Natural killer cell (primary cell): ENCODE measurements at regions not wholly inside any gene's neighbourhood (a gene's known extent, or its start where the extent isn't known, plus 50 kb on each side); places are given as distances from the start of the nearest gene placed in this dataset.
A peak's percentile ranks its signal among the peaks of the same experiment; 100 is the strongest.

Experiments used
- ATAC-seq, 3 donors: fragments of 150-1000 bp in 2 of 3; fragments of 200-7000 bp in 1 of 3; cut with Tn5 transposase; 1 replicate in 1 of 3; 2 replicates in 2 of 3; pipeline ENCODE4 v1.10.0; 2021; ENCODE audit warnings: mild to moderate bottlenecking in 2 of 3, moderate library complexity in 2 of 3
- DNase-seq, 2 donors: peaks; one replicate each; pipeline versions ENCODE4 v3.0.0 to v3.0.0-alpha.2; 2013 to 2021; ENCODE audit warnings: mixed read lengths in 1 of 2
- H3K27ac ChIP-seq: one replicate; pipeline ENCODE4 v1.5.1; 2013; ENCODE audit warnings: mild to moderate bottlenecking, low read length
- H3K27me3 ChIP-seq: one replicate; pipeline ENCODE4 v1.6.1; 2013; ENCODE audit warnings: low read length; ENCODE audit not compliant: control insufficient read depth, insufficient read depth
- H3K36me3 ChIP-seq: one replicate; pipeline ENCODE4 v1.6.1; 2013; ENCODE audit warnings: low read length; ENCODE audit not compliant: control insufficient read depth, insufficient read depth
- H3K4me1 ChIP-seq: one replicate; pipeline ENCODE4 v1.6.1; 2013; ENCODE audit warnings: low read length; ENCODE audit not compliant: control insufficient read depth, insufficient read depth
- H3K4me3 ChIP-seq: one replicate; pipeline ENCODE4 v1.5.1; 2013; ENCODE audit warnings: low read length
- H3K9me3 ChIP-seq: one replicate; pipeline ENCODE4 v1.6.1; 2013; ENCODE audit warnings: low read length; ENCODE audit not compliant: control insufficient read depth, insufficient read depth
- H3K27ac Mint-ChIP-seq, 2 donors: one replicate each; pipeline ENCODE4 v1.8.0; 2022; ENCODE audit warnings: mild to moderate bottlenecking in 2 of 2, mixed read lengths in 2 of 2, moderate library complexity in 1 of 2
- H3K27me3 Mint-ChIP-seq, 2 donors: one replicate each; pipeline ENCODE4 v1.8.0; 2022; ENCODE audit warnings: low read depth in 2 of 2, mixed read lengths in 2 of 2
- H3K36me3 Mint-ChIP-seq: one replicate; pipeline ENCODE4 v1.8.0; 2022; ENCODE audit warnings: mixed read lengths
- H3K4me1 Mint-ChIP-seq, 2 donors: one replicate each; pipeline ENCODE4 v1.8.0; 2022; ENCODE audit warnings: mixed read lengths in 2 of 2
- H3K4me3 Mint-ChIP-seq: one replicate; pipeline ENCODE4 v1.8.0; 2022; ENCODE audit warnings: mild to moderate bottlenecking, moderate library complexity, mixed read lengths
- H3K9me3 Mint-ChIP-seq, 2 donors: one replicate each; pipeline ENCODE4 v1.8.0; 2022; ENCODE audit warnings: mixed read lengths in 2 of 2
- CTCF ChIP-seq: fragments of 200-600 bp; IDR thresholded peaks from one replicate; pipeline ENCODE4 v1.8.0; 2022; ENCODE audit warnings: antibody characterized with exemption
- WGBS: methylation state at CpG from one replicate; pipeline ENCODE4 v1.1.7; 2013; ENCODE audit warnings: missing lambda C conversion rate; ENCODE audit not compliant: insufficient coverage; 5-methylcytosine and 5-hydroxymethylcytosine counted together
- intact Hi-C: fragments of 100-400 bp; cut with micrococcal nuclease; formaldehyde crosslinking; loops from one replicate; pipeline ENCODE4 v1.14.2; 2022

GRCh38 chr2:241999184-241999583 is 129.7 kb downstream of the RTP5 start:
- WGBS: 89% methylated on average over 16 of the region's 16 CpGs
- Mint-ChIP-seq H3K27me3 (peaks cover 0 to 11% of the 10 kb centered on the region in 2 donors), H3K27ac (no peak overlapping the region), H3K36me3 (no peaks in the 10 kb centered on the region), H3K4me3 (no peak overlapping the region), H3K4me1 (peaks cover 0 to 11% of the 10 kb centered on the region in 2 donors), H3K9me3 (no peaks in the 10 kb centered on the region)
- intact Hi-C loops: no loop called here
- Histone ChIP-seq H3K27ac (no peak overlapping the region), H3K4me1 (no peaks in the 10 kb centered on the region), H3K27me3 (no peaks in the 10 kb centered on the region), H3K9me3 (no peaks in the 10 kb centered on the region), H3K36me3 (no peaks in the 10 kb centered on the region), H3K4me3 (no peak overlapping the region)
- no peak for ATAC-seq
- no peak for DNase-seq
- TF ChIP-seq CTCF: no peak

GRCh38 chr2:242001853-242002252 is 132.3 kb downstream of the RTP5 start:
- H3K27ac ChIP-seq: no peak overlapping the region
- ATAC-seq (peak in 1 of 3 donors; percentile 37), DNase-seq (no peak)
- 90% methylated on average over 7 of the region's 8 CpGs for WGBS
- no peak overlapping the region for H3K27ac Mint-ChIP-seq
- H3K4me1 ChIP-seq: no peaks in the 10 kb centered on the region
- H3K4me1 Mint-ChIP-seq: peaks cover 0 to 11% of the 10 kb centered on the region in 2 donors
- no peak overlapping the region for H3K4me3 Mint-ChIP-seq
- no peak for TF ChIP-seq CTCF
- peaks cover 0 to 16% of the 10 kb centered on the region in 2 donors for H3K27me3 Mint-ChIP-seq
- H3K9me3 Mint-ChIP-seq: no peaks in the 10 kb centered on the region
- intact Hi-C loops: no loop called here
- H3K27me3 ChIP-seq: no peaks in the 10 kb centered on the region
- no peak overlapping the region for H3K4me3 ChIP-seq
- H3K36me3 ChIP-seq: no peaks in the 10 kb centered on the region
- no peaks in the 10 kb centered on the region for H3K36me3 Mint-ChIP-seq
- H3K9me3 ChIP-seq: no peaks in the 10 kb centered on the region

- H3K27me3 ChIP-seq: no peaks in the 10 kb centered on the region
- ATAC-seq (no peak), DNase-seq (peak in 1 of 2 donors; percentile 43)
- H3K9me3 Mint-ChIP-seq: no peaks in the 10 kb centered on the region
- no peak overlapping the region for H3K27ac ChIP-seq
- no peak for TF ChIP-seq CTCF
- no peaks in the 10 kb centered on the region for H3K36me3 ChIP-seq
- H3K27me3 Mint-ChIP-seq: peaks cover 0 to 13% of the 10 kb centered on the region in 2 donors
- H3K27ac Mint-ChIP-seq: no peak overlapping the region
- intact Hi-C loops: no loop called here
- WGBS: 77% methylated on average over 13 of the region's 13 CpGs
- H3K9me3 ChIP-seq: no peaks in the 10 kb centered on the region
- no peaks in the 10 kb centered on the region for H3K36me3 Mint-ChIP-seq
- H3K4me1 ChIP-seq: no peaks in the 10 kb centered on the region
- peaks cover 0 to 11% of the 10 kb centered on the region in 2 donors for H3K4me1 Mint-ChIP-seq
- no peak overlapping the region for H3K4me3 ChIP-seq
- H3K4me3 Mint-ChIP-seq: no peak overlapping the region
Observed at GRCh38 chr2:242002944-242003343, 133.4 kb downstream of the RTP5 start.

GRCh38 chr2:242004223-242004901 is 134.8 kb downstream of the RTP5 start:
- TF ChIP-seq CTCF: no peak
- 86% methylated on average over 22 of the region's 30 CpGs for WGBS
- Mint-ChIP-seq H3K36me3 (no peaks in the 10 kb centered on the region), H3K4me1 (peaks cover 0 to 11% of the 10 kb centered on the region in 2 donors), H3K27ac (no peak overlapping the region), H3K27me3 (peaks cover 0 to 13% of the 10 kb centered on the region in 2 donors), H3K9me3 (no peaks in the 10 kb centered on the region), H3K4me3 (no peak overlapping the region)
- intact Hi-C loops: no loop called here
- Histone ChIP-seq H3K9me3 (no peaks in the 10 kb centered on the region), H3K4me3 (no peak overlapping the region), H3K27ac (no peak overlapping the region), H3K27me3 (no peaks in the 10 kb centered on the region), H3K36me3 (no peaks in the 10 kb centered on the region), H3K4me1 (no peaks in the 10 kb centered on the region)
- DNase-seq (no peak), ATAC-seq (no peak)
